NT2/D1 (cell line): ENCODE measurements at regions not wholly inside any gene's neighbourhood (a gene's known extent, or its start where the extent isn't known, plus 50 kb on each side); places are given as distances from the start of the nearest gene placed in this dataset.

Experiments
- DNase-seq: peaks from one replicate; pipeline ENCODE4 v3.0.0-alpha.2; 2011; ENCODE audit warnings: low read depth, low spot score
- H3K27me3 ChIP-seq: 2 replicates; pipeline ENCODE4 v1.6.0; 2011; ENCODE audit warnings: mild to moderate bottlenecking; ENCODE audit not compliant: insufficient read length, insufficient read depth
- H3K36me3 ChIP-seq: 2 replicates; pipeline ENCODE4 v1.6.1; 2011; ENCODE audit warnings: mild to moderate bottlenecking, low read length, mixed read lengths; ENCODE audit not compliant: insufficient read depth, insufficient read length
- H3K4me1 ChIP-seq: 2 replicates; pipeline ENCODE4 v1.5.1; 2011; ENCODE audit not compliant: insufficient read depth, insufficient read length
- H3K4me3 ChIP-seq: 2 replicates; pipeline ENCODE4 v1.5.1; 2011; ENCODE audit warnings: low read depth; ENCODE audit not compliant: insufficient read length
- H3K9ac ChIP-seq: 2 replicates; pipeline ENCODE4 v1.6.0; 2011; ENCODE audit warnings: low read depth; ENCODE audit not compliant: insufficient read length
- H3K9me3 ChIP-seq: 2 replicates; pipeline ENCODE4 v1.5.1; 2011; ENCODE audit warnings: mild to moderate bottlenecking, low read length; ENCODE audit not compliant: insufficient read depth
- SUZ12 ChIP-seq: IDR thresholded peaks from 2 replicates; pipeline ENCODE4 v1.6.1; 2011; ENCODE audit not compliant: insufficient read length, insufficient read depth; ENCODE audit errors: extremely low read depth
- YY1 ChIP-seq: IDR thresholded peaks from 2 replicates; pipeline ENCODE4 v1.6.1; 2011; ENCODE audit not compliant: insufficient read length, insufficient read depth
- ZNF274 ChIP-seq: IDR thresholded peaks from 2 replicates; pipeline ENCODE4 v1.6.1; 2011; ENCODE audit warnings: mild to moderate bottlenecking, low read depth, low read length

GRCh38 chr4:151459375-151459774 is 50.4 kb downstream of the FHIP1A start:
- no peak overlapping the region for H3K4me3 ChIP-seq
- no peak for TF ChIP-seq SUZ12
- no peak for TF ChIP-seq ZNF274
- TF ChIP-seq YY1 = no peak
- H3K9ac ChIP-seq = no peak overlapping the region

DNA sequence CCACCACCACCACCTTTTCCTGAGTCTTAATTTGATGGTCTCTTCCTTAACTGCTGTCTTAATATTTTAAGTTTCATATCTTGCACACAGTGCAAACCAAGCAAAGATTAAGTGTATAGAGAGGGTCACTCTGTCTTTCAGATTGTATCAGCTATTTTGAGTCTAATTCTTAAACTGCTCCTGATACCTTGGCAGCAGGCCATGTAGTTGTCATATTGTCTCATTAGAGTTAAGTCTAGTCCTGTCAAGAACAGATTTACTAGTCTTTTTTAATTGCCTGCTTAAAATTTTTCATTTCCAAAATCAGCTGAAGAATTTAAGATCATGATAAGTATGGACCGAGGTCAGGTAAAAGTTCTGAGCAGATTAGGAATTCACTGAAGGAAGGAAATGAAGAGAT is 51.5 kb downstream of the FHIP1A start:
- no peaks in the 10 kb centered on the region for H3K9me3 ChIP-seq
- no peak for TF ChIP-seq YY1
- TF ChIP-seq ZNF274 = no peak
- TF ChIP-seq SUZ12 = no peak
- H3K4me1 ChIP-seq = no peaks in the 10 kb centered on the region
- H3K9ac ChIP-seq = no peak overlapping the region
- H3K36me3 ChIP-seq = no peaks in the 10 kb centered on the region
- H3K4me3 ChIP-seq = no peak overlapping the region
- H3K27me3 ChIP-seq = no peaks in the 10 kb centered on the region
- DNase-seq = no peak

More at GRCh38 chr4:151459375-151459774, 50.4 kb downstream of the FHIP1A start:
- DNase-seq = no peak
- Histone ChIP-seq H3K27me3 (no peaks in the 10 kb centered on the region), H3K9me3 (no peaks in the 10 kb centered on the region), H3K36me3 (no peaks in the 10 kb centered on the region), H3K4me1 (no peaks in the 10 kb centered on the region)

GRCh38 chr4:151462554-151462953 is 53.6 kb downstream of the FHIP1A start:
- Histone ChIP-seq H3K36me3 (no peaks in the 10 kb centered on the region), H3K9me3 (no peaks in the 10 kb centered on the region), H3K9ac (no peak overlapping the region), H3K27me3 (no peaks in the 10 kb centered on the region), H3K4me1 (no peaks in the 10 kb centered on the region), H3K4me3 (no peak overlapping the region)
- DNase-seq = no peak
- TF ChIP-seq YY1 (no peak), SUZ12 (no peak), ZNF274 (no peak)

DNA sequence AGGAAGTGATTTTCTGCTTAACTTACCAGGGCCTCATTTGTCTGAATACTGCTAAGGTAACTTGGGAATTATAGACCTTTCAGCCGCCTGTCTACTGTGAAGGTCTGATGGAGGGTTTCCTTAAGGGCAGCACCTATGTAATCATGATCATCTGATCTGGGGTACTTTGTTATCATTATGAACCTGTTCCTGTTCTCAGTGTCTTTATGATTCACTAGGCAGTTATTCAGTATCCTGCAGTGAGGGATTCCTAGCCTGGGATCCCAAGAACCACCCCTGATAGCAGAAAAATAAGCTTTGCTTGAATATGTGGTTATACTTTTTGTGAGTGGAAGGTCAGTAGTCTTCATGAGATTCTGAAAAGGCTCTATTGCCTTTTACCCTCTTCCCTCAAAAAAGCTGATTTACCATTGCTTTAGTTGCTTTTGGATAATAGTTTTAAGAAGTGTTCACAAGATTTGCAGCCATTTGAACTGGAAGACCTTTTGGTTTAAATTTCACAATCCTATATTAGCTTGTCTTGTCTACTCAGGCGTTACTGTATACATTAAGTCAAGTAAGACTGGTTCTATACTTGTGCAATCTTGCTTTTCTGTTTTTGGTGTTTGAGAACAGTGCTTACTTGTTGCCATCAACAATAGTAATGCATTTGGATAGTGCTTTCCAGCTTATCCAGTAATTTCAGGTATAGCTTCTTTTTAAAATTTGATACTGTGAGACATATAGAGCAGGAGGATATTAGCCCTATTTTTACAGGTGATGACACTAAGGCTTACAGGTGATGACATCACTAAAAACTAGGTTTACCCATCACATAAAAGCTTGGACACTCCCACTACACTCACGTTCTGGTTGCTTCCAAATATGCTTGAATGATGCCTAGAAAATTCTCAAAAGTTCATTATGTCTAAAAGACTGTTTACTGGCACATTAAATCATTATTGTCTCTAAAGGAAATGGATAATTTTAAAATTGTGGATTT is 60.0 kb downstream of the FHIP1A start:
- Histone ChIP-seq H3K4me3 (no peak overlapping the region), H3K9ac (no peak overlapping the region), H3K4me1 (no peaks in the 10 kb centered on the region), H3K9me3 (no peaks in the 10 kb centered on the region), H3K36me3 (no peaks in the 10 kb centered on the region), H3K27me3 (no peaks in the 10 kb centered on the region)
- no peak for DNase-seq
- TF ChIP-seq ZNF274 = no peak
- no peak for TF ChIP-seq YY1
- TF ChIP-seq SUZ12 = no peak

DNA sequence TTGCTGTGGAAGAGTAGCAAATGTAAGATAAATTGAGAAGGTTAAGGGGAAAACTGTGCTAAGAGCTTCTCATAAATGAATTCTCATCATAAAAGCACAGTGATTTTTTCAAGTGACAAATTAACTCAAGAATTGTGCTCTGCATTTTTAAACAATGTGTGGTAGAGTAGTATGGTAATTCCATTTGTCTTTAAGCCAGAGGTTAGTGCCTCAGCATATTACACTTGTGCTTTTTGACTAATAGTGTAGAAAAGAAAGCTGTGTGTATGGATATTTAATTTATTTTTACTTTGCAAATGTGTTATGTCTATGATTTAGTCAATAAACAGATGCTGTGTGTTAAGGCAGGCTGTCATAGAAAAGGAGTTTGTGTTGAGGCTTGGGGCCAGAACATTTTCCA is 61.0 kb downstream of the FHIP1A start:
- TF ChIP-seq ZNF274 (no peak), YY1 (no peak), SUZ12 (no peak)

DNA sequence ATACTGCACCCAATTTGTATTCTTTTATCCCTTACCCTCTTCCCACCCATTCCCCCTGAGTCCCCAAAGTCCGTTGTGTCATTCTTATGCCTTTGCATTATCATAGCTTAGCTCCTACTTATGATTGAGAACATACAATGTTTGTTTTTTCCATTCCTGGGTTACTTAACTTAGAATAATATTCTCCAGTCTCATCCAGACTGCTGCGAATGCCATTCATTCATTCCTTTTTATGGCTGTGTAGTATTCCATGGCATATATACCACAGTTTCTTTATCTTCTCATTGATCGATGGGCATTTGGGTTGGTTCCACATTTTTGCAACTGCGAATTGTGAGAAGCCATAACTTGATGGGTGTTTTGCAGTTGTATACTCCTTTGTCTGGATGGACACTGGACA is 62.8 kb downstream of the FHIP1A start:
- no peaks in the 10 kb centered on the region for H3K4me1 ChIP-seq
- no peak overlapping the region for H3K9ac ChIP-seq
- no peaks in the 10 kb centered on the region for H3K36me3 ChIP-seq
- no peak for DNase-seq
- TF ChIP-seq ZNF274 (no peak), YY1 (no peak), SUZ12 (no peak)
- no peaks in the 10 kb centered on the region for H3K9me3 ChIP-seq
- no peak overlapping the region for H3K4me3 ChIP-seq
- no peaks in the 10 kb centered on the region for H3K27me3 ChIP-seq

More for the DNA sequence above, 61.0 kb downstream of the FHIP1A start:
- H3K27me3 ChIP-seq = no peaks in the 10 kb centered on the region
- H3K9ac ChIP-seq = no peak overlapping the region
- H3K4me3 ChIP-seq = no peak overlapping the region
- H3K9me3 ChIP-seq = no peaks in the 10 kb centered on the region
- DNase-seq = no peak
- H3K4me1 ChIP-seq = no peaks in the 10 kb centered on the region
- H3K36me3 ChIP-seq = no peaks in the 10 kb centered on the region

GRCh38 chr4:151472297-151472696 is 63.3 kb downstream of the FHIP1A start:
- H3K27me3 ChIP-seq = no peaks in the 10 kb centered on the region
- H3K4me1 ChIP-seq = no peaks in the 10 kb centered on the region
- no peaks in the 10 kb centered on the region for H3K9me3 ChIP-seq
- no peak for TF ChIP-seq ZNF274
- no peak for TF ChIP-seq YY1
- TF ChIP-seq SUZ12 = no peak
- no peaks in the 10 kb centered on the region for H3K36me3 ChIP-seq
- no peak overlapping the region for H3K9ac ChIP-seq
- DNase-seq = no peak
- H3K4me3 ChIP-seq = no peak overlapping the region
